ENCODE measurements at regions not wholly inside any gene's neighbourhood (a gene's known extent, or its start where the extent isn't known, plus 50 kb on each side); places are given as distances from the start of the nearest gene placed in this dataset.
"Not testable (repeated sequence)": the region's sequence is repeated elsewhere in the genome, so short reads cannot be mapped to it uniquely, and the experiment has no call there.

DNA sequence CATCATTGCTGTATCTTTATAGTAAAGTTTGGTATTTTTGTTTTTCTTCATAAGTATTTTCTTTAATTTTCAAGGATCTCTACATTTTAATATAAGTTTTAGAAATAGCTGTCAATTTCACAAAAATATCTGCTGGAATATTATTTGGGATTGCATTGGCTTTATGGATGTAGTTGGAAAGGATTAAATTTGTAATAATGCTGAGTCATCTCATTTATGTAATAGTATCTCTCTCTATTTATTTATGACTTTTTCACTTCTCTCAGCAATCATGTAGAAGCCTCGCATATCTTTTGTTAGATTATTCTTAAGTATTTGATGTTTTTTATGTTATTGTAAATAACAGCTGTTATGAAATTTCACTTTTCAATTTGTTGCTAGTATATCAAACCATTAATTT, 223.1 kb upstream of the POGK start:
- no peak for DNase-seq (ENCODE audit: low read depth)

DNA sequence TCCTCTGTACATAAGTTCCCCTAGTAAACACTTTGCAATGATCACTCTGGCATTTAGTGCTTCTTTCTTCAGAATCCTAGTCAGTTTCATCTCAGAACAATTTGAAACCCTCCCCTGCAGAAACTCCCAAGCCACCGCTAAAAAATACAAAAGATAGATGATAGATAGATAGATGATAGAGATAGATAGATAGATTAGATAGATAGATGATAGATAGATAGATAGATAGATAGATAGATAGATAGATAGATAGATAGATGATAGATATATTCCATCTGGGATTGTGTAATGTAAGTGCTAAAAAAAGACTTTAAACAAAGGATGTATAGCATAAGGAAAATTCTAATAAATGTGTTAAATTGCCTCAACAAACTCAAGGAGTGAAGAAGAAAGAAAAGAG, 212.6 kb upstream of the POGK start:
- no peak for DNase-seq (ENCODE audit: low read depth)

- DNase-seq (ENCODE audit: low read depth), result no peak
These were observed 211.7 kb upstream of the POGK start for GRCh38 chr1:166627558-166627957.

DNA sequence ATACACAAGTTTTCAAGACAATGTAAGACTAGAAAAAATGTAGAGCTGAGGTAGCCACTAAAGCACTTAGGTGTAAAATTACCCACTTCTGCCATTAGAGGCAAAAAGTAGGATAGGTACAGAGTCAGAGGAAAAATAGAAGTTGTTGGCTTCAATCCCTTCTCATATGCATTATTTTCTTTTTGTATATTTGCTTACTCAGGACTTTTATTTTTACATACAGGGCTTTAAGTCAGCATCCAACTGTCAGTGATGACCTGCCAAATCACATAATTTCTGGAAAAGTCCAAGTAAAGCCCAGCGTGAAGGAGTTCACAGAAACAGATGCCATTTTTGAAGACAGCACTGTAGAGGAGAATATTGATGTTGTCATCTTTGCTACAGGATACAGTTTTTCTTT, 211.0 kb upstream of the POGK start:
- DNase-seq (ENCODE audit: low read depth), result no peak

DNA sequence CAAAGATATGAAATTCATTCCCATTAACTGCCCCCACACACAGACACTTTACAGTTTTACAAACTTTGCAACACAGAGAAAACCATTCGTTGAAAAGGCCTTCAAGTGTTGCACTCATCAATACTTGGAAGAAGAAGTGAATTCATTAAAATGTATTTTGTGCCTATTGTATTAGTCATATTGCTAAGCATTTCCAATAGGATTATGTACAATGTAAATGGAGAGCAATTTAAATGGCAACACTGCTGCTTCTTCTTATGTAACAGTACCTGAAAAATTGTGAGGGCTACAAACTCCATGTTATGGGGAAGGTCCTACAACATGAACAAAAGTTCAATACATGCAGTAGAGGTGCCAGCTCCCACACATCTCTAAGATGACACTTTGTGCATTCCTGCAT, 209.3 kb upstream of the POGK start:
- DNase-seq (ENCODE audit: low read depth), result no peak

- DNase-seq (ENCODE audit: low read depth), result no peak
These were observed 208.9 kb upstream of the POGK start for GRCh38 chr1:166630369-166630768.

- no peak for DNase-seq (ENCODE audit: low read depth)
These were observed 201.1 kb upstream of the POGK start for GRCh38 chr1:166638137-166638536.

GRCh38 chr1:166657228-166657627, 182.0 kb upstream of the POGK start:
- DNase-seq (ENCODE audit: low read depth), result not testable (repeated sequence)

DNA sequence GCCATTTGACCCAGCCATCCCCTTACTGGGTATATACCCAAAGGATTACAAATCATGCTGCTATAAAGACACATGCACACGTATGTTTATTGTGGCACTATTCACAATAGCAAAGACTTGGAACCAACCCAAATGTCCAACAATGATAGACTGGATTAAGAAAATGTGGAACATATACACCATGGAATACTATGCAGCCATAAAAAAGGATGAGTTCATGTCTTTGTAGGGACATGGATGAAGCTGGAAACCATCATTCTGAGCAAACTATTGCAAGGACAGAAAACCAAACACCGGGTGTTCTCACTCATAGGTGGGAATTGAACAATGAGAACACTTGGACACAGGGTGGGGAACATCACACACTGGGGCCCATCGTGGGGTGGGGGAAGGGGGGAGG, 172.5 kb upstream of the POGK start:
- DNase-seq (ENCODE audit: low read depth), result not testable (repeated sequence)

DNA sequence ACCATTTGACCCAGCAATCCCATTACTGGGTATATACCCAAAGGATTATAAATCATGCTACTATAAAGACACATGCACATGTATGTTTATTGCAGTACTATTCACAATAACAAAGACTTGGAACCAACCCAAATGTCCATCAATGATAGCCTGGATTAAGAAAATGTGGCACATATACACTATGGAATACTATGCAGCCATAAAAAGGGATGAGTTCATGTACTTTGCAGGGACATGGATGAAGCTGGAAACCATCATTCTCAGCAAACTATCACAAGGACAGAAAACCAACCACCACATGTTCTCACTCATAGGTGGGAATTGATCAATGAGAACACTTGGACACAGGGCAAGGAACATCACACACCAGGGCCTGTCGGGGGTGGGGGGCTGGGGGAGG, 171.7 kb upstream of the POGK start:
- not testable (repeated sequence) for DNase-seq (ENCODE audit: low read depth)

- DNase-seq (ENCODE audit: low read depth), result no peak
These were observed 167.6 kb upstream of the POGK start for GRCh38 chr1:166671627-166672026.

DNA sequence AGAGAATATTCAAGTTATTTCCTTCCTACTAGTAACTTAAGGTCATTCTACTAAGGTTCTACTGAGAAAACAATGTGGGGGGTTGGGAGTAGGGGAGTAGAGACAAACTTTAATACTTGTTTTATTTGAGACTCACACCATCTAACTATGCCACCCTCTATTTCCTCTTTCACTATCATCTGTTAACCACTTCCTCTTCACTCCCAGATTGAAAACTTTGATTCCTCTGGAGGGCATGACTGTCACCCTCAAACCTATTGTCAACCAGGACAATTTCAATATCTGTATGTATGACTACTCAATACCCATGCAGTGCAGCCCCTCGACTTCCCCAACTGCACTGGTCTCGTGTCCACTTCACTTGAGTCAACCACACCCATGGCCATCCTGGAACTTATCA, 165.6 kb upstream of the POGK start:
- no peak for DNase-seq (ENCODE audit: low read depth)

DNA sequence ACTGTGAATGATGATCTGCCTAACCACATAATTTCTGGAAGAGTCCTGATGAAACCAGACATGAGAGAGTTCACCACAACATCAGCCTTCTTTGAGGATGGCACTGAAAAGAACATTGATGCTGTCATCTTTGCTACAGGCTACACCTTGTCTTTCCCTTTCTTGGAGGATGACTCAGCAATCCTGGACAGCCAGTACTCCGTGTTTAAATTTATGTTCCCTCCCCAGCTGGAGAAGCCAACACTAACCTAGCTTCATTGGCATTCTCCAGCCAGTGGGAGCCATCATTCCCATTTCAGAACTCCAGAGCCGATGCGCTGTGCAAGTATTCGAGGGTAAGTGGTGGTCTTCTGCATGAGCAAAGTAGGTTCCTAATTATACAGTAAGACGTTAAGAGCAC, 164.1 kb upstream of the POGK start:
- no peak for DNase-seq (ENCODE audit: low read depth)

DNA sequence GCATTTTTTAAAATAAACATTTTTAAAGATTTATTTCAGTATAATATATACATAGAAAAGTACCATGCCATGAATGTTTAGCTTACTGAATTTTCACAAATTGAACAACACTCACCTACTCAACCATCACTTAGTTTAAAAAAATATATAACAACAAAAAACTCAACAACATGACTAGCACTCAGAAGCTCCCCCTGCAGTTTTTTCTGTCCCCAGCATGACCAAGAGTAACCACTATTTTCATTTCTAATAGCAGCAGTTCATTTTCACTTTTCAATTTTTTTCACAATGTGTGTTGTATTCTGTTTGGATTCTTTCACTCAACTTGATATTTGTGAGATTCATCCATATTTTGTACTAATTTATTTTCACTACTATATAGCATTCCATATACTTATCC, 162.3 kb upstream of the POGK start:
- DNase-seq (ENCODE audit: low read depth), result no peak

- no peak for DNase-seq (ENCODE audit: low read depth)
These were observed 159.9 kb upstream of the POGK start for GRCh38 chr1:166679369-166679768.

DNA sequence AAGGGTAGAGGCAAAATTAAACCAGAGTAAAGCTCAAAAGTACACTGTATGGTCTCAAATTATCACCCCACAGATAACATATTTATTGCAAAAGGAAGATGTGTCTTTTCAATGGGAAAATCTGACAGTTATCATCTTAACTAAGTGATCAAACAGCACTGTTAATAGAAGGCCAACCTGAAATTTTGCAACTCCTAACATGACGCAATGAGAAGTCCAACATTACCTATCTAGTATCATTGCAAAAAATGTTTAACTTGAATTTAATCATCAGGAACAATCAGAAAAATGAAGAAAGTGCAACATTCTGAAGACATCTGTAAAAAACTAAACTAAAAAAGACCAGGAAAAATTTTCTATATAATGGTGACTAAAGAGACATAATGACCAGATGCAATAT, 156.7 kb upstream of the POGK start:
- DNase-seq (ENCODE audit: low read depth), result no peak

- not testable (repeated sequence) for DNase-seq (ENCODE audit: low read depth)
These were observed 154.6 kb upstream of the POGK start for GRCh38 chr1:166684669-166685068.

GRCh38 chr1:166685200-166685599, 154.1 kb upstream of the POGK start:
- no peak for DNase-seq (ENCODE audit: low read depth)

GRCh38 chr1:166685891-166686290, 153.4 kb upstream of the POGK start:
- not testable (repeated sequence) for DNase-seq (ENCODE audit: low read depth)

DNA sequence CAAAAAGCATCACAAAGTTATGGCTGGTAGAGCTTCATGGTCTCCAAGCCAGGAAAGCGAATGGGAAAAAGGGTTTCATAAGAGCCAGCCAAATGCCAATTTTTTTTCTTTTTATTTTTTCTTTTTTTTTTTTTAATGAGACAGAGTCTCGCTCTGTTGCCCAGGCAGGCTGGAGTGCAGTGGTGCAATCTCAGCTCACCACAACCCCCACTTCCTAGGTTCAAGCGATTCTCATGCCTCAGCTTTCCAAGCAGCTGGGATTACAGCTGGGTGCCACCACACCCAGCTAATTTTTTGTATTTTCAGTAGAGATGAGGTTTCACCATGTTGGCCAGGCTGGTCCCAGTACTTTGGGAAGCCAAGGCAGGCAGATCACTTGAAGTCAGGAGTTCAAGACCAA, 148.7 kb upstream of the POGK start:
- DNase-seq (ENCODE audit: low read depth), result not testable (repeated sequence)

DNA sequence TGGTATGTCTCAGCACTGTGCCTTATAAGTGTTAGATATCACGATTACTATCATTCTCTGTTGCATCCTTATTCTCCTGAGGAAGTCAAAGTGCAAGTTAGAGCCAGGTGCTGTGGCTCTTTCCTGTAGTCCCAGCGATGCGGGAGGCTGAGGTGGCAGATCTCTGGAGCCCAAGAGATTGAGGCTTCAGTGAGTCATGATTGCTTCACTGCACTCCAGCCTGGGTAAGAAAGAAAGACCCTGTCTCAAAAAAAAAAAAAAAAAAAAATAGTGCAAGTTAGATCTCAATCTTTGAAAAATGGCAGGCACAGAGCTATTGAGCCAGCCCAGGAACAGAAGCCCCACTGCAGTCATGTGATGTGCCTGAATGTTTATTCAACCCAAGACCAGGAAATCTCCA, 147.8 kb upstream of the POGK start:
- no peak for DNase-seq (ENCODE audit: low read depth)

DNA sequence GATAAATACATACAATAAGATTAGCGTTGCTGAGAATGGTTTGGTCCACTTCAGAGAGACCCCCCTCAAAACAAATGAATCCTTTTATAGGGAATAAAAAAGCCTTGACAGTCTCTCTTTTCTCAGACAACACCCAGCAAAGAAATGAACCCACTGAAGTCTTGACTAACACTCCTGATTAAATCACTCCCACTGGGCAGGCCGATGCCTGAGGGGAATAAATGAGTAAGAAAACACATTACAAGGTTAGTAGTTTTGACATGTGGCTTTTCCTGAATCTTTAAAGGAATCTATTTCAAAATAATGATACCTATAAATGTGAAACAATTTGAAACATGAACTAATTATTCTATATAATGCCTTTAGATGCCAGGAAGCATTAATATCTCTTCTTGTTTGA, 146.9 kb upstream of the POGK start:
- no peak for DNase-seq (ENCODE audit: low read depth)

DNA sequence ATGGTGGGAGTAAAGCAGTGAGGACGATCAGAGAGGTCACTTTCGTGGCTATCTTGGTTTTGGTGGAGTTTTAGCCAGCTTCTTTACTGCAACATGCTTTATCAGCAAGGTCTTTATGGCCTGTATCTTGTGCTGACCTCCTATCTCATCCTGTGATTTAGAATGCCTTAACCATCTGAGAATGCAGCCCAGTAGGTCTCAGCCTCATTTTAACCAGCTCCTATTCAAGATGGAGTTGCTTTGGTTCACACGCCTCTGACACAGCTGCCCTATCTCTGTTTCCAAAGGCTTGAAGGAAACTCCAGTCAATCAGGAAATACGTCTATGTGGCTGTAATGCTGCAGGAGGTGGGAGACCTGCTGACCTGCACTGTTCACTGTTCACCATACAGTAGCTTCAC, 146.1 kb upstream of the POGK start:
- DNase-seq (ENCODE audit: low read depth), result no peak

DNA sequence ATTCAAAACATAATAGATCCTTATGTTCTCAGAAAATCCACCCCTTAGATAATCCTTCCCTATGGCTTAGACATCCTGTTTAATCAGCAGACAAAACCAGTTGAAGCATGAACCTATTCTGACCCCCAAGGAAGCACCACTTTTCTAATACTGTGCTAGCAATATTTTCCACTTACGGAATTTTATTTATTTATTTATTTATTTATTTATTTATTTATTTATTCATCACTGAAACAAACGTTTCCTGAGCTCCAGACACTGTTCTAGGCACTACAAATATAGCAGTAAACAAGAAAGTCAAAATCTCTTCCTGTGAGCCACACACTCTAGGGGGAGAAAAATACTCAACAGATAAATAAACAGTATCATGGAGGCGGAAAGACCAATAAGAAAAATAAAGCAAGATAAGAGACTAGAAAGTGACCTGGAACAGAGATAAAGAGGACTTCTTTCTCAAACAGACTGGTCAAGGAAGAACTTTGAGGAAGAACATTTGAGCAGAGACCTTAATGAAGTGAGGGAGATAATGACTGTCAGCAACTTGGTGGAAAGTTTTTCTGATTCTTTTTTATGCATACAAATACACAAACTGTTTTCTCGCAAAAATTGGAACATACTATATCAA, 145.5 kb upstream of the POGK start:
- DNase-seq (ENCODE audit: low read depth), result no peak

- DNase-seq (ENCODE audit: low read depth), result no peak
These were observed 144.2 kb upstream of the POGK start for GRCh38 chr1:166695115-166695514.
